Smooth muscle cell (in vitro differentiated cells): ENCODE measurements at regions not wholly inside any gene's neighbourhood (a gene's known extent, or its start where the extent isn't known, plus 50 kb on each side); places are given as distances from the start of the nearest gene placed in this dataset.
A peak's percentile ranks its signal among the peaks of the same experiment; 100 is the strongest.

ENCODE experiments used
- DNase-seq: peaks from one replicate; lab custom pipeline; 2025; ENCODE audit not compliant: unreplicated experiment; lab: John Stamatoyannopoulos, UW
- H2AFZ ChIP-seq: fragments of 200-600 bp; sonication (generic); 2 replicates; pipeline ENCODE4 v1.6.0; 2016; ENCODE audit warnings: antibody characterized with exemption, low read depth, mild to moderate bottlenecking
- H3F3A ChIP-seq: fragments of 200-600 bp; sonication (generic); 2 replicates; pipeline ENCODE4 v1.6.0; 2017; ENCODE audit warnings: antibody characterized with exemption, low read depth
- H3K27ac ChIP-seq: fragments of 200-600 bp; sonication (generic); 2 replicates; pipeline ENCODE4 v1.5.1; 2016; ENCODE audit warnings: low read depth, mild to moderate bottlenecking
- H3K27me3 ChIP-seq: fragments of 200-600 bp; sonication (generic); 2 replicates; pipeline ENCODE4 v1.6.1; 2016; ENCODE audit warnings: low read depth, mild to moderate bottlenecking
- H3K36me3 ChIP-seq: fragments of 200-600 bp; sonication (generic); 2 replicates; pipeline ENCODE4 v1.5.1; 2016; ENCODE audit warnings: low read depth
- H3K4me1 ChIP-seq: fragments of 200-600 bp; sonication (generic); 2 replicates; pipeline ENCODE4 v1.5.1; 2016; ENCODE audit warnings: low read depth
- H3K4me2 ChIP-seq: fragments of 200-600 bp; sonication (generic); 2 replicates; pipeline ENCODE4 v1.6.0; 2016; ENCODE audit warnings: mild to moderate bottlenecking
- H3K4me3 ChIP-seq: fragments of 200-600 bp; sonication (generic); 2 replicates; pipeline ENCODE4 v1.5.1; 2016; ENCODE audit warnings: mild to moderate bottlenecking
- H3K79me2 ChIP-seq: fragments of 200-600 bp; sonication (generic); 2 replicates; pipeline ENCODE4 v1.6.0; 2016; ENCODE audit warnings: low read depth, mild to moderate bottlenecking
- H3K9ac ChIP-seq: fragments of 200-600 bp; sonication (generic); 2 replicates; pipeline ENCODE4 v1.6.0; 2016; ENCODE audit warnings: low read depth
- H3K9me3 ChIP-seq: fragments of 200-600 bp; sonication (generic); replicated peaks from 2 replicates; pipeline ENCODE4 v1.5.1; 2016; ENCODE audit warnings: low read depth
- H4K20me1 ChIP-seq: fragments of 200-600 bp; sonication (generic); 2 replicates; pipeline ENCODE4 v1.6.0; 2016; ENCODE audit warnings: low read depth
- WGBS: methylation state at CpG from one replicate; pipeline ENCODE4 v1.1.7; 2016; ENCODE audit warnings: low lambda C conversion rate; 5-methylcytosine and 5-hydroxymethylcytosine counted together
- TF ChIP-seq, protein P1 (sequence below): fragments of 200-600 bp; sonication (generic); IDR thresholded peaks from 2 replicates; pipeline ENCODE4 v1.5.1; 2017; ENCODE audit warnings: borderline replicate concordance, mild to moderate bottlenecking, antibody characterized with exemption; ENCODE audit not compliant: insufficient read depth, poor library complexity, severe bottlenecking

DNA sequence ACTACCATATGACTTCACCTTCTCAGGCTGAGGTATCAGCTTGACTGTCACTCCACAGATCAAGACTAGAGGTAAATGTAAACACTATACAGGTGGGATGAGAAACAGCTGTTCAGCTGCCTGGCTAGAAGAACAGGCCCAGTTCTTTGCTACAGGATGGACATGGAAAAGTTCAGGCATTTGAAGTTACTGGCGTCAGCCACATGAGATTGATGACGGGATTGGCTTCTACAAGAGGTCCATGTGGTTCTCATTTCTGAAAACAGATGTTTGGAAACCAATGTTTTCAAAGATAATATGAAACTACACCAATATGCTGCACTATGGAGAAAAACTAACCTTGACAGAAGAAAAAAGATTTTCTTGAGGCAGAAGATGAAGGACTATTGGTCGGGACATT lies 324.1 kb downstream of the CDH10 start:
- H3F3A ChIP-seq: no peaks in the 10 kb centered on the region
- H3K36me3 ChIP-seq: no peaks in the 10 kb centered on the region
- H3K27ac ChIP-seq: no peak overlapping the region
- no peaks in the 10 kb centered on the region for H4K20me1 ChIP-seq
- no peak overlapping the region for H3K9ac ChIP-seq
- no peaks in the 10 kb centered on the region for H3K79me2 ChIP-seq
- no peaks in the 10 kb centered on the region for H3K9me3 ChIP-seq
- H3K4me1 ChIP-seq: no peaks in the 10 kb centered on the region
- no peak overlapping the region for H3K4me3 ChIP-seq
- WGBS: 88% methylated on average over 3 of the region's 3 CpGs
- TF ChIP-seq, protein P1, sequence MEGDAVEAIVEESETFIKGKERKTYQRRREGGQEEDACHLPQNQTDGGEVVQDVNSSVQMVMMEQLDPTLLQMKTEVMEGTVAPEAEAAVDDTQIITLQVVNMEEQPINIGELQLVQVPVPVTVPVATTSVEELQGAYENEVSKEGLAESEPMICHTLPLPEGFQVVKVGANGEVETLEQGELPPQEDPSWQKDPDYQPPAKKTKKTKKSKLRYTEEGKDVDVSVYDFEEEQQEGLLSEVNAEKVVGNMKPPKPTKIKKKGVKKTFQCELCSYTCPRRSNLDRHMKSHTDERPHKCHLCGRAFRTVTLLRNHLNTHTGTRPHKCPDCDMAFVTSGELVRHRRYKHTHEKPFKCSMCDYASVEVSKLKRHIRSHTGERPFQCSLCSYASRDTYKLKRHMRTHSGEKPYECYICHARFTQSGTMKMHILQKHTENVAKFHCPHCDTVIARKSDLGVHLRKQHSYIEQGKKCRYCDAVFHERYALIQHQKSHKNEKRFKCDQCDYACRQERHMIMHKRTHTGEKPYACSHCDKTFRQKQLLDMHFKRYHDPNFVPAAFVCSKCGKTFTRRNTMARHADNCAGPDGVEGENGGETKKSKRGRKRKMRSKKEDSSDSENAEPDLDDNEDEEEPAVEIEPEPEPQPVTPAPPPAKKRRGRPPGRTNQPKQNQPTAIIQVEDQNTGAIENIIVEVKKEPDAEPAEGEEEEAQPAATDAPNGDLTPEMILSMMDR: no peak
- H3K27me3 ChIP-seq: no peaks in the 10 kb centered on the region
- no peak overlapping the region for H2AFZ ChIP-seq
- DNase-seq: no peak
- no peak overlapping the region for H3K4me2 ChIP-seq

DNA sequence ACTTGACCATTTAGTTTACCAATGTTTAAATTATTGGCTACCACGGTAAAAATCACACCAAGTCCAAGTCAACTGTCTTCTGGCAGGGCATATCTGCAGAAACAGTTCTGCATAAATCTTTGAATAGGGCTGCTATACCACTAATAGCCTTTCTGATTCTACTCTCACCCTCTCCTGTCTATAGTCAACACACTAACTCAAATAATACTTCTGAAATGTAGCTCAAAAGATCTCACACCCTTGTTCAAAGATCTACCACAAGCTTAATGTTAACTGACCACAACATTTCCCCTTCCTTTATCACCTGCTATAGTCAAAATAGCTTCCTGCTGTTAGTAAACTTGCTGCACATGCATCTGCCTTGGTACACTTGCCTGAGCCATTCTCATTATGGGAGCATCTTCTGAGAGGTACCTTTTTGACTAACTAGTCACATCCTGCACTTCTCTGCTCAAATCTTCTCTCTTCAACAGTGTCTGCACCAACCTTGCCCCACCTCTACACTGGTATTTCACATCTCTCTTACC lies 319.4 kb downstream of the CDH10 start:
- H3K9me3 ChIP-seq: no peaks in the 10 kb centered on the region
- H3K36me3 ChIP-seq: no peaks in the 10 kb centered on the region
- H3F3A ChIP-seq: no peaks in the 10 kb centered on the region
- H3K9ac ChIP-seq: no peak overlapping the region
- no peak overlapping the region for H3K4me2 ChIP-seq
- H3K27me3 ChIP-seq: no peaks in the 10 kb centered on the region
- H3K4me3 ChIP-seq: no peak overlapping the region
- no peak overlapping the region for H3K27ac ChIP-seq
- TF ChIP-seq, protein P1: no peak
- H3K4me1 ChIP-seq: no peaks in the 10 kb centered on the region
- no peaks in the 10 kb centered on the region for H3K79me2 ChIP-seq
- H4K20me1 ChIP-seq: no peaks in the 10 kb centered on the region
- DNase-seq: no peak
- H2AFZ ChIP-seq: no peak overlapping the region
- WGBS: 83% methylated on average over 1 of the region's 1 CpG

DNA sequence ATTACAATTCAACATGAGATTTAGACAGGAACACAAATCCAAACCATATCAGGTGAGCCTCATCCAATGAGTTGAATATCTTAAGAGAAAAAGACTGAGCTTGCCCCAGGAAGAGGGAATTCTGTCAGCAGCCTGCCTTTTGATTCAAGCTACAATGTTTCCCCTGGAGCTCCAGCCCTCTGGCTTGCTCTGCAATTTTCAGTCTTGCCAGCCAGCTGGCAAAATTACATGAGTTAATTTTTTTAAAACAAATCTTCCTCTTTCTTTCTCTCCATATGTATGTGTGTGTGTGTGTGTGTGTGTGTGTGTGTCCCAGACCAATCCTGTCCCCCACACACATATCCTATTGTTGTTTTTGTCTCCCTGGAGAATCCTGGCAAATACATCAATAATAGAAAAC lies 313.2 kb downstream of the CDH10 start:
- no peak overlapping the region for H3K4me3 ChIP-seq
- H3K79me2 ChIP-seq: no peaks in the 10 kb centered on the region
- H3F3A ChIP-seq: no peaks in the 10 kb centered on the region
- H3K4me2 ChIP-seq: no peak overlapping the region
- no peaks in the 10 kb centered on the region for H3K9me3 ChIP-seq
- TF ChIP-seq, protein P1: no peak
- H2AFZ ChIP-seq: no peak overlapping the region
- H3K27me3 ChIP-seq: no peaks in the 10 kb centered on the region
- no peak overlapping the region for H3K9ac ChIP-seq
- H4K20me1 ChIP-seq: no peaks in the 10 kb centered on the region
- H3K4me1 ChIP-seq: no peaks in the 10 kb centered on the region
- no peaks in the 10 kb centered on the region for H3K36me3 ChIP-seq
- no peak for DNase-seq
- no peak overlapping the region for H3K27ac ChIP-seq

DNA sequence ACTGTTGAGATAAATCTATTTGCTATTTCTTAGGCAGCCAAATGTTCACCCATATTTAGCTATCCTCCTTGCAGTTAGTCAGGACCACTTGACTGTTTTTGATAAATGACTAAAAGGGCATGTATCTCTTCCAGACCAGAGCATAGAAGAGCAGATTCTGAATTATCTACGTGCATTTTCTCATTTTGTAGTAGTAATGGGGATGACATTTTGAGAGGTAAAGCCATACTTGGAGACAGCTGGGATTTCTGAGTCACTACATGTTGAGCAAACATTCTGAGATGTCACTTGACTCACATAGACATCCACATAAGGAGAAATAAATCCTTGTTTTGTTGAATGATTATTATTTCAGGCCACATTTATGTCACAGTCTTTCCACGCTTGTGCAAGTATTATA lies 297.6 kb downstream of the CDH10 start:
- TF ChIP-seq, protein P1: no peak
- Histone ChIP-seq H3F3A (no peaks in the 10 kb centered on the region), H3K36me3 (no peaks in the 10 kb centered on the region), H3K9me3 (no peaks in the 10 kb centered on the region), H2AFZ (peak overlapping the region; percentile 59), H3K9ac (no peak overlapping the region), H3K4me3 (no peak overlapping the region), H3K4me2 (no peak overlapping the region), H3K27ac (no peak overlapping the region), H3K4me1 (no peaks in the 10 kb centered on the region), H4K20me1 (no peaks in the 10 kb centered on the region), H3K27me3 (no peaks in the 10 kb centered on the region), H3K79me2 (no peaks in the 10 kb centered on the region)
- WGBS: 69% methylated on average over 2 of the region's 2 CpGs
- no peak for DNase-seq
